Loucy (cell line): ENCODE measurements at regions not wholly inside any gene's neighbourhood (a gene's known extent, or its start where the extent isn't known, plus 50 kb on each side); places are given as distances from the start of the nearest gene placed in this dataset.

Experiments
- EZH2phosphoT487 ChIP-seq: fragments of 200-600 bp; IDR thresholded peaks from 2 replicates; pipeline ENCODE4 v1.6.1; 2018; ENCODE audit warnings: antibody characterized with exemption, mild to moderate bottlenecking, moderate library complexity, borderline replicate concordance
- TF ChIP-seq, protein P1 (sequence below): fragments of 200-600 bp; sonication (generic); conservative IDR thresholded peaks from 2 replicates; pipeline ENCODE4 v1.5.1; 2014; ENCODE audit warnings: mild to moderate bottlenecking, antibody characterized with exemption, low read length

DNA sequence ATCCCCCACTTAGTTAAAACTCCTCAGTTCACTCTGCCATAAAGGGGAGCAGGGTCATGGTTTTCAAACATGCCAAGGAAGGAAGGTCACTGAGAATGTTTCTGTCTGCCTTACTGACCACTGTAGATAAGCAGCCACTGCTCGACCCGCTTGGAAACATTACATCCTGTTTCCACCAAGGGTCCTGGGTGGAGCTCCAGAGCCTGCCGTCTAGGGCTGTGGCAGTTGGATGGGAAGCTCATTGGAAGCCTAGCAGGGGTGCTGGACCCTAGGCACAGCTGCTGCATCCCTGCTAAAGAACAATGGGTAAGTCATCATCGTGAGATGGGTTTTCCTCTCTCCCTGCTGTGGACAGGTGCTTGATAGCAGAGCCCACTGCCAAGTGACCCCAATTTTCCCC lies 76.0 kb upstream of the SRD5A3 start:
- TF ChIP-seq, protein P1, sequence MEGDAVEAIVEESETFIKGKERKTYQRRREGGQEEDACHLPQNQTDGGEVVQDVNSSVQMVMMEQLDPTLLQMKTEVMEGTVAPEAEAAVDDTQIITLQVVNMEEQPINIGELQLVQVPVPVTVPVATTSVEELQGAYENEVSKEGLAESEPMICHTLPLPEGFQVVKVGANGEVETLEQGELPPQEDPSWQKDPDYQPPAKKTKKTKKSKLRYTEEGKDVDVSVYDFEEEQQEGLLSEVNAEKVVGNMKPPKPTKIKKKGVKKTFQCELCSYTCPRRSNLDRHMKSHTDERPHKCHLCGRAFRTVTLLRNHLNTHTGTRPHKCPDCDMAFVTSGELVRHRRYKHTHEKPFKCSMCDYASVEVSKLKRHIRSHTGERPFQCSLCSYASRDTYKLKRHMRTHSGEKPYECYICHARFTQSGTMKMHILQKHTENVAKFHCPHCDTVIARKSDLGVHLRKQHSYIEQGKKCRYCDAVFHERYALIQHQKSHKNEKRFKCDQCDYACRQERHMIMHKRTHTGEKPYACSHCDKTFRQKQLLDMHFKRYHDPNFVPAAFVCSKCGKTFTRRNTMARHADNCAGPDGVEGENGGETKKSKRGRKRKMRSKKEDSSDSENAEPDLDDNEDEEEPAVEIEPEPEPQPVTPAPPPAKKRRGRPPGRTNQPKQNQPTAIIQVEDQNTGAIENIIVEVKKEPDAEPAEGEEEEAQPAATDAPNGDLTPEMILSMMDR: no peak
- TF ChIP-seq EZH2phosphoT487: no peak
